ENCODE measurements at regions not wholly inside any gene's neighbourhood (a gene's known extent, or its start where the extent isn't known, plus 50 kb on each side); places are given as distances from the start of the nearest gene placed in this dataset.

DNA sequence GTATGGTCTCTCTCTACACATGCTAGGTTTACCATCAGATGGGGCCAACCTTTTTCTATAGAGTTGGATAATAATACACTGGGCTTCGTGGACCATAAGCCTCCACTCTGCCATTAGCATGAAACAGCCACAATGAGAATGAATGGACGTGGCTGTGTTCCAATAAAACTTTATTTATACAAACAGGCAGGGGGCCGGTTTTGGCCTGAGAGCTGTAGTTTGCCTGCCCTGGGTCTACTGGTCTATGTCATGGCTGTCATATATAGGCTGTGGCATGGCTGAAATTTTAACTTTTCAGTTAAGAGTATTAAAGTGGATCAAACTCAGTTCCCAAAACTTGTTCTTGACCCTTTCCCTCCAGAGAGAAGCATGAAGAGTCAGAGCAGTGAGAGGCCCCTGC is 120.3 kb upstream of the MYL2 start:
- FAIRE-seq (no peak), ATAC-seq (no peak), DNase-seq (ENCODE audit: low read depth, low spot score) (no peak)
- TF ChIP-seq TAF1 (IDR thresholded peaks at IDR 0.05; ENCODE audit: borderline replicate concordance, low read depth, low read length), result no peak
- peak; percentile 69; the same call in 1 of the 2 replicates for TF ChIP-seq ZBTB40 (IDR thresholded peaks at IDR 0.05; ENCODE audit: borderline replicate concordance)
- Histone ChIP-seq H3K9me3 (replicated peaks; ENCODE audit: control insufficient read depth, insufficient read depth, low read length) (no peaks in the 10 kb centered on the region), H3K36me3 (ENCODE audit: control insufficient read depth in 2 of 2, insufficient read depth in 2 of 2, low read length in 1 of 2) (no peaks in the 10 kb centered on the region), H3K4me1 (ENCODE audit: control insufficient read depth, insufficient read depth, low read length) (no peaks in the 10 kb centered on the region), H3K4me2 (ENCODE audit: control insufficient read depth, insufficient read depth) (no peak overlapping the region), H3K27me3 (replicated peaks in 1 of 2; ENCODE audit: control insufficient read depth in 2 of 2, insufficient read depth in 2 of 2, low read length in 1 of 2) (peaks cover 6 to 9% of the 10 kb centered on the region in 2 experiments), H3K4me3 (no peak overlapping the region), H3K9ac (ENCODE audit: control insufficient read depth, insufficient read depth, low read length) (no peak overlapping the region), H3K79me2 (ENCODE audit: control insufficient read depth, insufficient read depth, low read length) (no peaks in the 10 kb centered on the region), H2AFZ (ENCODE audit: control insufficient read depth, low read depth, low read length) (no peak overlapping the region), H4K20me1 (ENCODE audit: control insufficient read depth, insufficient read depth) (no peaks in the 10 kb centered on the region), H3K27ac (ENCODE audit: control insufficient read depth, insufficient read depth) (no peak overlapping the region)
- SMC1A ChIA-PET (ENCODE audit: uncharacterized antibody, unreplicated experiment), result no interaction called here
- WGBS (ENCODE audit: insufficient coverage, insufficient replicate concordance, low lambda C conversion rate, missing lambda C conversion rate), result 0% methylated on average over 3 of the region's 3 CpGs
- intact Hi-C loops (cut with micrococcal nuclease; ENCODE audit: unreplicated experiment), result no loop called here
- RAD21 ChIA-PET (ENCODE audit: unreplicated experiment), result no interaction called here
- CTCF ChIA-PET, result no interaction called here
- POLR2A ChIA-PET, result no interaction called here
- in situ Hi-C loops (cut with MboI), result no loop called here
- BruUV-seq (replicated peaks), result no TSS peak

- ChIA-PET SMC1A (ENCODE audit: uncharacterized antibody, unreplicated experiment) (interaction anchor here (0.6 kb wide), 1 partner anchor 23 kb away, joined by 3 read pairs; no protein-coding TSS in a partner anchor), POLR2A (no interaction called here), RAD21 (ENCODE audit: unreplicated experiment) (no interaction called here), CTCF (no interaction called here)
- FAIRE-seq (no peak), ATAC-seq (no peak), DNase-seq (ENCODE audit: low read depth, low spot score) (no peak)
- Histone ChIP-seq H3K4me3 (no peak overlapping the region), H3K27ac (ENCODE audit: control insufficient read depth, insufficient read depth) (no peak overlapping the region), H2AFZ (ENCODE audit: control insufficient read depth, low read depth, low read length) (no peak overlapping the region), H3K4me1 (ENCODE audit: control insufficient read depth, insufficient read depth, low read length) (no peaks in the 10 kb centered on the region), H3K9me3 (replicated peaks; ENCODE audit: control insufficient read depth, insufficient read depth, low read length) (no peaks in the 10 kb centered on the region), H4K20me1 (ENCODE audit: control insufficient read depth, insufficient read depth) (no peaks in the 10 kb centered on the region), H3K4me2 (ENCODE audit: control insufficient read depth, insufficient read depth) (no peak overlapping the region), H3K79me2 (ENCODE audit: control insufficient read depth, insufficient read depth, low read length) (no peaks in the 10 kb centered on the region), H3K27me3 (replicated peaks in 1 of 2; ENCODE audit: control insufficient read depth in 2 of 2, insufficient read depth in 2 of 2, low read length in 1 of 2) (peaks cover 9 to 14% of the 10 kb centered on the region in 2 experiments), H3K9ac (ENCODE audit: control insufficient read depth, insufficient read depth, low read length) (no peak overlapping the region), H3K36me3 (ENCODE audit: control insufficient read depth in 2 of 2, insufficient read depth in 2 of 2, low read length in 1 of 2) (no peaks in the 10 kb centered on the region)
- intact Hi-C loops (cut with micrococcal nuclease; ENCODE audit: unreplicated experiment) (no loop called here), in situ Hi-C loops (cut with MboI) (no loop called here)
- BruUV-seq (replicated peaks), result no TSS peak
- WGBS (ENCODE audit: insufficient coverage, insufficient replicate concordance, low lambda C conversion rate, missing lambda C conversion rate), result 45% methylated on average over 5 of the region's 5 CpGs
- no peak for TF ChIP-seq ZNF592 (IDR thresholded peaks at IDR 0.05)
- TF ChIP-seq ZNF24 (IDR thresholded peaks at IDR 0.05), result no peak
- no peak for TF ChIP-seq LARP7 (IDR thresholded peaks at IDR 0.05)
- TF ChIP-seq POLR2AphosphoS2 (IDR thresholded peaks at IDR 0.05; ENCODE audit: low read depth, low read length), result no peak
- TF ChIP-seq TCF12 (IDR thresholded peaks at IDR 0.05; ENCODE audit: low read depth, low read length), result no peak
- no peak for TF ChIP-seq YY1 (IDR thresholded peaks at IDR 0.05; ENCODE audit: low read depth, low read length)
- TF ChIP-seq YBX1 (IDR thresholded peaks at IDR 0.05), result no peak
Observed at GRCh38 chr12:111038941-111039340, 118.6 kb upstream of the MYL2 start.
